GM19455 (cell line): ENCODE measurements at regions not wholly inside any gene's neighbourhood (a gene's known extent, or its start where the extent isn't known, plus 50 kb on each side); places are given as distances from the start of the nearest gene placed in this dataset.

Source experiments
- ATAC-seq: cut with Tn5 transposase; IDR thresholded peaks from one replicate; pipeline ENCODE4 v1.9.1; 2021; ENCODE audit not compliant: unreplicated experiment

- ATAC-seq = no peak
Observed at GRCh38 chr3:137201066-137201465, 243.3 kb downstream of the IL20RB start.

- ATAC-seq = no peak
Observed at GRCh38 chr3:137202941-137203340, 245.2 kb downstream of the IL20RB start.

- ATAC-seq = no peak
Observed at GRCh38 chr3:137204409-137204808, 246.6 kb downstream of the IL20RB start.

- no peak for ATAC-seq
Observed at GRCh38 chr3:137205394-137206045, 247.7 kb downstream of the IL20RB start.

- no peak for ATAC-seq
Observed at GRCh38 chr3:137207616-137208015, 249.8 kb downstream of the IL20RB start.

- no peak for ATAC-seq
Observed at GRCh38 chr3:137217733-137218132, 259.9 kb downstream of the IL20RB start.

- no peak for ATAC-seq
Observed at GRCh38 chr3:137219801-137220445, 262.1 kb downstream of the IL20RB start.

- no peak for ATAC-seq
Observed at GRCh38 chr3:137222736-137223225, 265.0 kb downstream of the IL20RB start.

GRCh38 chr3:137224464-137224863 is 266.7 kb downstream of the IL20RB start:
- no peak for ATAC-seq

- ATAC-seq = no peak
Observed at GRCh38 chr3:137242836-137243400, 285.1 kb downstream of the IL20RB start.

- no peak for ATAC-seq
Observed at GRCh38 chr3:137246491-137246890, 288.7 kb downstream of the IL20RB start.

GRCh38 chr3:137249311-137249940 is 291.6 kb downstream of the IL20RB start:
- no peak for ATAC-seq

- no peak for ATAC-seq
Observed at GRCh38 chr3:137259089-137259488, 301.3 kb downstream of the IL20RB start.

GRCh38 chr3:137259701-137260100 is 301.9 kb downstream of the IL20RB start:
- no peak for ATAC-seq

- no peak for ATAC-seq
Observed at GRCh38 chr3:137264071-137264820, 306.5 kb downstream of the IL20RB start.

- ATAC-seq = no peak
Observed at GRCh38 chr3:137264843-137265330, 307.1 kb downstream of the IL20RB start.

- no peak for ATAC-seq
Observed at GRCh38 chr3:137282871-137283270, 325.1 kb downstream of the IL20RB start.

GRCh38 chr3:137285924-137286323 is 328.1 kb downstream of the IL20RB start:
- ATAC-seq = no peak

- ATAC-seq = no peak
Observed at GRCh38 chr3:137293086-137293485, 335.3 kb downstream of the IL20RB start.

- ATAC-seq = no peak
Observed at GRCh38 chr3:137294139-137294538, 336.4 kb downstream of the IL20RB start.

GRCh38 chr3:137294839-137295238 is 337.1 kb downstream of the IL20RB start:
- ATAC-seq = no peak
